ENCODE measurements at regions not wholly inside any gene's neighbourhood (a gene's known extent, or its start where the extent isn't known, plus 50 kb on each side); places are given as distances from the start of the nearest gene placed in this dataset.
"Not testable (repeated sequence)": the region's sequence is repeated elsewhere in the genome, so short reads cannot be mapped to it uniquely, and the experiment has no call there.

DNA sequence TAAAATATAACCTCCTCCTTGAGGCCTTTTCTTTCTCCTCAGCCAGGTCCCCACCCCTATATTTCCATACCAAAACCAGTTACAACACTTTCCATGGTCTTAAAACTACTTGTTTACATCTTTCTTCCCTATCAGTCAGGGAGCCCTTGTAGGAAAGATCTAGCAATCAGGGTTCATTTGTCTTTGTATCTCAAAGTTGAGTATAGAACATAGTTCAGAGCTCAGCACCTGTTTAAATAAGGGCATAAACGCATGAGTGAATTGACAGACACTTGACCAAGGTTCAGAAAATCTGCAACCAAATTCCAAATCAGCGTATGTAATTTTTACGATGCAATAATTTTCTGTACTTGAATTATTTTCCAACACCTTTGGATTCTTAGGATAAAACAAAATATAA lies 352.2 kb upstream of the MAGEB16 start:
- Mint-ChIP-seq H3K4me3 (no peak overlapping the region), H3K4me1 (no peaks in the 10 kb centered on the region), H3K9me3 (peaks cover 0 to 3% (median 0%) of the 10 kb centered on the region in 3 donors), H3K27me3 (no peaks in the 10 kb centered on the region), H3K27ac (no peak overlapping the region), H3K36me3 (no peaks in the 10 kb centered on the region)

DNA sequence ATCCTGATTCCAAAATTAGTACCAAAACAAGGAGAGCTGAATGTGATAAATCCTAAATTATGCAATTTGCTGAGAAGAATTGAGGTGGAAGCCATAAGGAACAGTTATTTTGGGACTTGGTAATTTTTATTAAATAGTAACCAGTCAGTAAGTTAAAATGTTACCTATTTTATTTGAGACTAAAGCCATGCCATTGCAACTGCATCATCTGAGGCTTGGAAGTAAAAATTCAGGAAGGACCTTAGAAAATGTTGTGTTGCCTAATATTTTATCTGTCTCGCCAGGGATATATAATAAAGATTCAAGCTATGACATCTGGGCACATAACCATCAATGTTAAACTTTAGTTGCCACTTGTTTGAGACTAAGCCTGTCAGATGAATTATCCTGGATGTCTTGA lies 341.3 kb upstream of the MAGEB16 start:
- no peaks in the 10 kb centered on the region for H3K4me1 Mint-ChIP-seq
- no peaks in the 10 kb centered on the region for H3K27me3 Mint-ChIP-seq
- no peak overlapping the region for H3K27ac Mint-ChIP-seq
- H3K4me3 Mint-ChIP-seq: no peak overlapping the region
- H3K9me3 Mint-ChIP-seq: peaks cover 0 to 4% (median 2%) of the 10 kb centered on the region in 3 donors
- no peaks in the 10 kb centered on the region for H3K36me3 Mint-ChIP-seq

- Mint-ChIP-seq H3K27ac (peak overlapping the region in 1 of 3 donors; percentile 36), H3K36me3 (no peaks in the 10 kb centered on the region), H3K27me3 (no peaks in the 10 kb centered on the region), H3K4me1 (no peaks in the 10 kb centered on the region), H3K4me3 (no peak overlapping the region), H3K9me3 (peaks cover 2 to 4% (median 4%) of the 10 kb centered on the region in 3 donors)
These were observed 340.0 kb upstream of the MAGEB16 start for GRCh38 chrX:35458142-35458541.

DNA sequence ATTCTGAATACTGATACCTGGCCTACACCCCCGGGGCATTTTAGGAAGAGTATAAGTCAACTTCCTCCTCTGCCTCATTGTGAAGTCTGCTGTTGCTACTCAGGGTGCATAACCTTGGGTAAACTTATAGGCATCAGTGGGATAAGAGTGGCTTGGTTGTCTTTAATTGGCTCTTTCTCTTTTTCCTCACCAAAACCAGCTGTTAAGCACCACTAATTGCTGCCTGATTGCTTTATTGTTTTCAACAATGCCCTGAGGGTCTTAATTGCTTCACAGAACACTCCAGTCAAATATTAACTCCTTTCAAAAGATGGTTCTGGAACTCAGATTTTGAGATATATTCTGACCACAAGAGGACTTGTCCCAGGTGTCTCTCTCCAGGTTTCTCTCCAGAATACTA lies 337.0 kb upstream of the MAGEB16 start:
- Mint-ChIP-seq H3K27ac (no peak overlapping the region), H3K36me3 (no peaks in the 10 kb centered on the region), H3K27me3 (no peaks in the 10 kb centered on the region), H3K4me1 (no peaks in the 10 kb centered on the region), H3K9me3 (peaks cover 0 to 8% (median 2%) of the 10 kb centered on the region in 3 donors), H3K4me3 (no peak overlapping the region)

- H3K27ac Mint-ChIP-seq, H3K27me3 Mint-ChIP-seq, H3K4me3 Mint-ChIP-seq, H3K9me3 Mint-ChIP-seq, H3K4me1 Mint-ChIP-seq, H3K36me3 Mint-ChIP-seq: not testable (repeated sequence)
These were observed 301.5 kb upstream of the MAGEB16 start for GRCh38 chrX:35496671-35497070.

- not testable (repeated sequence) for H3K4me1 Mint-ChIP-seq, H3K4me3 Mint-ChIP-seq, H3K27ac Mint-ChIP-seq, H3K9me3 Mint-ChIP-seq, H3K36me3 Mint-ChIP-seq, H3K27me3 Mint-ChIP-seq
These were observed 300.7 kb upstream of the MAGEB16 start for GRCh38 chrX:35497453-35497852.

- Mint-ChIP-seq H3K36me3 (no peaks in the 10 kb centered on the region), H3K9me3 (peaks cover 0 to 5% (median 3%) of the 10 kb centered on the region in 3 donors), H3K27me3 (no peaks in the 10 kb centered on the region), H3K27ac (no peak overlapping the region), H3K4me1 (no peaks in the 10 kb centered on the region), H3K4me3 (no peak overlapping the region)
These were observed 298.9 kb upstream of the MAGEB16 start for GRCh38 chrX:35499071-35499862.

GRCh38 chrX:35507701-35508100 lies 290.4 kb upstream of the MAGEB16 start:
- no peaks in the 10 kb centered on the region for H3K36me3 Mint-ChIP-seq
- no peak overlapping the region for H3K4me3 Mint-ChIP-seq
- peak overlapping the region in 1 of 3 donors; percentile 41 for H3K27ac Mint-ChIP-seq
- H3K4me1 Mint-ChIP-seq: no peaks in the 10 kb centered on the region
- H3K27me3 Mint-ChIP-seq: no peaks in the 10 kb centered on the region
- peaks cover 0 to 4% (median 2%) of the 10 kb centered on the region in 3 donors for H3K9me3 Mint-ChIP-seq

DNA sequence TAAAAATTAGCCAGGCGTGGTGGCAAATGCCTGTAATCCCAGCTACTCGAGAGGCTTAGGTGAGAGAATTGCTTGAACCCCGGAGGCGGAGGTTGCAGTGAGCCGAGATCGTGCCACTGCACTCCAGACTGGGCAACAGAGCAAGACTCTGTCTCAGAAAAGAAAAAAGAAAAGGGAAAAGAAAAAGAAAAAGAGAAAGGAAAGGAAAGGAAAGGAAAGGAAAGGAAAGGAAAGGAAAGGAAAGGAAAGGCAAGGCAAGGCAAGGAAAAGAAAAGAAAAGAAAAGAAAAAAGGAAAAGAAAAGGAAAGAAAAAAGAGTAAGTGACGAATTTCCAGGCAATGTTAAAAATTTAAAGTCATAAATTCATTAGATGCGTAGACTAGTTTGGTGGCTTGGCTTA lies 250.1 kb upstream of the MAGEB16 start:
- H3K4me1 Mint-ChIP-seq, H3K27me3 Mint-ChIP-seq: not testable (repeated sequence)

DNA sequence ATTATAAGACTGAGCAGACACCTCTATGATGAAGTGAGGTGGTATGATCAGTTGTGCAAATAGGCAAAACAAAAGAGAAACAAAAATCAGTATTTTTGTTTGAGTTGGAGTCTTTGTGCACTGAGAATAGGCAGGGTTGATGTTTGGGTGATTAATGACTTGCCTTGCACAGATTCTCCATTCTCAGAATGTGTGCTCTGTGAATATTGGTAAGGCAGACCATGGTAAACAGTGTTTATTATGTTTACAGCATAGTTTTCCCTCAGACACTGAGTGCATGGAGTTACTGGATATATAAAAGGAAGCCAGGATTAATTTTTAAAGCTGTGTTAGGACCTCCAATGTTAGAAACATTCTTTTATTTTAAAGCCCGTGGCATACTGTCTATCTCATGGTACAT lies 240.2 kb upstream of the MAGEB16 start:
- no peak overlapping the region for H3K4me3 Mint-ChIP-seq
- H3K27me3 Mint-ChIP-seq: no peaks in the 10 kb centered on the region
- H3K4me1 Mint-ChIP-seq: no peaks in the 10 kb centered on the region
- peaks cover 0 to 6% (median 4%) of the 10 kb centered on the region in 3 donors for H3K9me3 Mint-ChIP-seq
- H3K36me3 Mint-ChIP-seq: no peaks in the 10 kb centered on the region
- H3K27ac Mint-ChIP-seq: no peak overlapping the region

More for the DNA sequence above, 250.1 kb upstream of the MAGEB16 start:
- not testable (repeated sequence) for H3K36me3 Mint-ChIP-seq, H3K9me3 Mint-ChIP-seq, H3K4me3 Mint-ChIP-seq, H3K27ac Mint-ChIP-seq

DNA sequence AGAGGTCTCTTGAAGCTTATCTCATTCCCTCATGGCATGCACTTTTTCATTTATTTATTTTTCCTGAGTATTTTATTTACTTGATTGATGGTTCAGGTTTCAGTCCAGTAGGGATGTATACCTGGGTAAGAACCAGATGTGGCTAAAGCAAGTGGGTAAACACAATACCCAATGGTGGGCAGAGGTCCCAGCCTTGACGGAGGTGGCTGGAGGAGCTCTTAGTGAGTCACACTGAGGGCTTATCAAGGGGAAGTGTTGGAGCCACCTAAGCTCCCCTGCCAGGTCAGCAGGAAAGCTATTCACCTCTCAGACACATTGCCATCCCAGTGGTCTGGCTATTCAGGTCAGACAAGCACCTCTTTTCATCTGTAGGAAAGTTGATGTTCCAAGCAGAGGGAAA lies 236.2 kb upstream of the MAGEB16 start:
- Mint-ChIP-seq H3K4me3 (no peak overlapping the region), H3K27ac (no peak overlapping the region), H3K27me3 (no peaks in the 10 kb centered on the region), H3K4me1 (no peaks in the 10 kb centered on the region), H3K9me3 (peaks cover 0 to 4% (median 2%) of the 10 kb centered on the region in 3 donors), H3K36me3 (no peaks in the 10 kb centered on the region)

- Mint-ChIP-seq H3K4me1 (no peaks in the 10 kb centered on the region), H3K27ac (no peak overlapping the region), H3K27me3 (no peaks in the 10 kb centered on the region), H3K9me3 (peaks cover 0 to 4% (median 2%) of the 10 kb centered on the region in 3 donors), H3K4me3 (no peak overlapping the region), H3K36me3 (no peaks in the 10 kb centered on the region)
These were observed 235.7 kb upstream of the MAGEB16 start for GRCh38 chrX:35562395-35562794.

DNA sequence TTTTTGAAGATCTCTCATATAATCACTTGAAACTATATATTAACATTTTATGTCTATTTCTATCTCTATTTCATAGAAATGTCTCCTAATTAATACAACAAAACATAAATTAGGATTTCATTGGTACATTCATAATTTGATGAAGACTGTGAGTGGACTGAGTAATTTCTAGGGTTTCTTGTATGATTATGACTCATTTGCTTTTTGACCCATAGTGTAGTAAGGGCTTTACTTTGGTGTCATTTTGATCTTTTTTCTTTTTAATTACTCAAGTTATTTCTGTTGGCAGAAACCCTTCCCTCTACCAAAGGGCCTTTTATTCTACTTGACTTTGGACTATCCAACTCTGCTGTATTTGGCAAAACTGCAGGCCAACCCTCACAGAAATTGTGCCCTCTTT lies 207.9 kb upstream of the MAGEB16 start:
- peaks cover 0 to 3% (median 2%) of the 10 kb centered on the region in 3 donors for H3K9me3 Mint-ChIP-seq
- H3K36me3 Mint-ChIP-seq: peaks cover 2% of the 10 kb centered on the region
- no peak overlapping the region for H3K27ac Mint-ChIP-seq
- no peak overlapping the region for H3K4me3 Mint-ChIP-seq
- H3K4me1 Mint-ChIP-seq: no peaks in the 10 kb centered on the region
- H3K27me3 Mint-ChIP-seq: no peaks in the 10 kb centered on the region

DNA sequence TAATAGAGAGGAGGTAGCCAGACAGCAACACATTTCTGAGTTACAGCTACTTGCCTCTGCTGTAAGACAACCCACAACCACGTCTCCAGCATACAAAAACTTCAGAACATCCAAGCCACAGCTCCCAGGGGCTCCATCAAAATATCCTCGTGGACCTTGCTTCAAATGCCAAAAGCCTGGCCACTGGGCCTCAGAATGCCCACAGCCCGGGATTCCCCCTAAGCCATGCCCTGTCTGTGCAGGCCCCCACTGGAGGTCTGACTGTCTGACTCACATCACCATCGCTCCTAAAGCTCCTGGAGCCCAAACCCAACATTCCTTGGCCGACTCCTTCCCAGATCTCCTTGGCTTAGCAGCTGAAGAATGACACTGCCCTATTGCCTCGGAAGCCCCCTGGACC lies 186.6 kb upstream of the MAGEB16 start:
- H3K27ac Mint-ChIP-seq, H3K4me3 Mint-ChIP-seq, H3K4me1 Mint-ChIP-seq, H3K27me3 Mint-ChIP-seq, H3K36me3 Mint-ChIP-seq: not testable (repeated sequence)
- peaks cover 2 to 13% (median 2%) of the 10 kb centered on the region in 3 donors for H3K9me3 Mint-ChIP-seq

- no peaks in the 10 kb centered on the region for H3K27me3 Mint-ChIP-seq
- H3K27ac Mint-ChIP-seq: no peak overlapping the region
- no peaks in the 10 kb centered on the region for H3K4me1 Mint-ChIP-seq
- peaks cover 2 to 8% (median 6%) of the 10 kb centered on the region in 3 donors for H3K9me3 Mint-ChIP-seq
- no peak overlapping the region for H3K4me3 Mint-ChIP-seq
- H3K36me3 Mint-ChIP-seq: no peaks in the 10 kb centered on the region
These were observed 180.3 kb upstream of the MAGEB16 start for GRCh38 chrX:35617836-35618235.

- Mint-ChIP-seq H3K4me1 (no peaks in the 10 kb centered on the region), H3K4me3 (no peak overlapping the region), H3K9me3 (peaks cover 0 to 13% (median 7%) of the 10 kb centered on the region in 3 donors), H3K27ac (no peak overlapping the region), H3K27me3 (no peaks in the 10 kb centered on the region), H3K36me3 (no peaks in the 10 kb centered on the region)
These were observed 176.1 kb upstream of the MAGEB16 start for GRCh38 chrX:35622040-35622439.

All from IgD-negative memory B cell (primary cell).